Sigmoid colon (tissue), 6 donors: ENCODE measurements at regions not wholly inside any gene's neighbourhood (a gene's known extent, or its start where the extent isn't known, plus 50 kb on each side); places are given as distances from the start of the nearest gene placed in this dataset.

ENCODE experiments used
- DNase-seq: peaks from one replicate; pipeline ENCODE4 v3.0.0-alpha.2; 2019
- H3K27ac ChIP-seq, 4 donors: fragments of 200-600 bp; sonication (generic); one replicate each; pipeline ENCODE4 v1.5.1; 2016 to 2019; ENCODE audit warnings: mild to moderate bottlenecking in 1 of 4
- H3K27me3 ChIP-seq, 3 donors: fragments of 200-600 bp; sonication (generic); one replicate each; pipeline ENCODE4 v1.5.1; 2019; ENCODE audit warnings: mild to moderate bottlenecking in 1 of 3
- H3K36me3 ChIP-seq, 4 donors: fragments of 200-600 bp; sonication (generic); one replicate each; pipeline ENCODE4 v1.5.1; 2016 to 2019
- H3K4me1 ChIP-seq, 4 donors: fragments of 200-600 bp; sonication (generic); one replicate each; pipeline ENCODE4 v1.5.1; 2017 to 2019
- H3K4me3 ChIP-seq, 4 donors: fragments of 200-600 bp; sonication (generic); one replicate each; pipeline ENCODE4 v1.5.1; 2017 to 2019; ENCODE audit warnings: mild to moderate bottlenecking in 2 of 4, moderate library complexity in 1 of 4
- H3K9me3 ChIP-seq, 4 donors: fragments of 200-600 bp in 3 of 4; sonication (generic) in 3 of 4; one replicate each; pipeline versions ENCODE4 v1.5.1 to v1.6.1; 2013 to 2019
- CTCF ChIP-seq, 4 experiments: fragments of 450-650 bp in 3 of 4; fragments of 200-600 bp in 1 of 4; IDR thresholded peaks; one replicate each; pipeline ENCODE4 v1.5.1; 2016 to 2019; ENCODE audit warnings: antibody characterized with exemption in 4 of 4, mild to moderate bottlenecking in 3 of 4, moderate library complexity in 2 of 4
- EP300 ChIP-seq, 4 donors: sonication (generic); formaldehyde crosslinking; IDR thresholded peaks; one replicate each; pipeline ENCODE4 v1.6.1; 2017; ENCODE audit warnings: antibody characterized with exemption in 4 of 4
- POLR2A ChIP-seq, 2 donors: fragments of 450-650 bp; IDR thresholded peaks; one replicate each; pipeline ENCODE4 v1.6.1; 2016; ENCODE audit warnings: antibody characterized with exemption in 2 of 2, mild to moderate bottlenecking in 2 of 2, moderate library complexity in 2 of 2
- POLR2AphosphoS5 ChIP-seq, 4 donors: sonication (generic); formaldehyde crosslinking; IDR thresholded peaks; one replicate each; pipeline ENCODE4 v1.6.1; 2017; ENCODE audit warnings: antibody characterized with exemption in 4 of 4
- WGBS, 2 donors: extraction: QIAGEN DNeasy Blood & Tissue Kit; methylation state at CpG; one replicate each; pipeline ENCODE4 v1.1.7; 2013; 5-methylcytosine and 5-hydroxymethylcytosine counted together
- intact Hi-C: fragments of 100-400 bp; cut with DNase I; formaldehyde crosslinking; loops from one replicate; pipeline ENCODE4 v1.15.1; 2023
- donor health status: healthy with polysubstance abuse.
- donor health status: healthy.

DNA sequence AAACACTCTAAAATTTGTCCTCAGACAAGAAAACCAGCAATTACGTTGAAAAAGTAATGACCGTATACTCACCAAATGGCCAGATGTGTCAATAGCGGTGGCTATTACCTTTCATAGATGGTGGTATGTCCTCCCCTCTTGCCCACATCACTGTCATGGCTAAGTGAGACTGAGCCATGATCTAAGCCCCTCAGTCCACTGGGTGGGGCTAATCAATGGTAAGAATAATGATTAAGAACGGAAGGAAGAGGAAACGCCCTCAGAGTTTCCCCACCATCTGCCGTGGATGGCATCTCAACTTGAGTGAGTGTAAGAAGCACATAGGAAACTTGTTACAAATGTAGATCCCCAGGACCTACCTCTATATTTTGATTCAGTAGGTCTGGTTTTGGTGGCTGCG is 65.8 kb upstream of the EFEMP1 start:
- Histone ChIP-seq H3K4me3 (no peak overlapping the region), H3K4me1 (peaks cover 0 to 12% (median 2%) of the 10 kb centered on the region in 4 donors), H3K27ac (no peak overlapping the region), H3K27me3 (no peaks in the 10 kb centered on the region), H3K9me3 (no peaks in the 10 kb centered on the region), H3K36me3 (no peaks in the 10 kb centered on the region)
- no peak for DNase-seq
- intact Hi-C loops: no loop called here
- TF ChIP-seq POLR2AphosphoS5 (IDR thresholded peaks at IDR 0.05) (no peak), EP300 (IDR thresholded peaks at IDR 0.05) (no peak)
- WGBS, 2 donors: 91 to 94% methylated on average over 7 of the region's 7 CpGs

DNA sequence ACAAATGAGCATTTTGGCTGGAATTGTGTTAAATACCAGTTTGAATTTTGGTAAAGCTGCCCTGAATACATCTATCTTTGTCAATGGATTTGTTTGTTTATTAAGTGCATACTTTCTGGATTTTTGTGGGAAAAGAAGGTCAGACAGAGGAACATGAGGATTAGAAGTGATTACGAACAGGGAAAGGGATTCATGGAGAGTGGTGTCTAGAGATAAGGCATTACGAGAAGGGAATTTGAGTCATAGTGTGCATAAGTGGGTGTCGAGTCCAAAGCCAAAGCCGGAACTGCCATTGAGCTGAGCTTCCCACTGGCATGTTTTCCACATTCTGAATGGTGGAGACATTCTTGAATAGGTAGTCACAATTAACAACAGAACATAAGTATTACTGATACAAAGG is 68.9 kb upstream of the EFEMP1 start:
- intact Hi-C loops: no loop called here
- Histone ChIP-seq H3K4me1 (peaks cover 0 to 21% (median 2%) of the 10 kb centered on the region in 4 donors), H3K4me3 (no peak overlapping the region), H3K27ac (no peak overlapping the region), H3K9me3 (no peaks in the 10 kb centered on the region), H3K36me3 (no peaks in the 10 kb centered on the region), H3K27me3 (no peaks in the 10 kb centered on the region)
- TF ChIP-seq POLR2AphosphoS5 (IDR thresholded peaks at IDR 0.05): peak in 1 of 4 donors; percentile 40
- no peak for TF ChIP-seq CTCF (IDR thresholded peaks at IDR 0.05)
- TF ChIP-seq POLR2A (IDR thresholded peaks at IDR 0.05): no peak
- no peak for DNase-seq
- WGBS, 2 donors: 62 to 81% methylated on average over 4 of the region's 4 CpGs

GRCh38 chr2:55993685-55994084 is 70.1 kb upstream of the EFEMP1 start:
- no peak for DNase-seq
- intact Hi-C loops: no loop called here
- no peak overlapping the region for H3K27ac ChIP-seq
- H3K4me3 ChIP-seq: no peak overlapping the region
- no peak for TF ChIP-seq POLR2A (IDR thresholded peaks at IDR 0.05)
- no peak for TF ChIP-seq POLR2AphosphoS5 (IDR thresholded peaks at IDR 0.05)
- TF ChIP-seq CTCF (IDR thresholded peaks at IDR 0.05): no peak
- no peak for TF ChIP-seq EP300 (IDR thresholded peaks at IDR 0.05)
- H3K4me1 ChIP-seq: peaks cover 0 to 21% (median 2%) of the 10 kb centered on the region in 4 donors
- H3K36me3 ChIP-seq: no peaks in the 10 kb centered on the region
- no peaks in the 10 kb centered on the region for H3K27me3 ChIP-seq
- no peaks in the 10 kb centered on the region for H3K9me3 ChIP-seq
- WGBS, 2 donors: 90 to 94% methylated on average over 4 of the region's 4 CpGs

DNA sequence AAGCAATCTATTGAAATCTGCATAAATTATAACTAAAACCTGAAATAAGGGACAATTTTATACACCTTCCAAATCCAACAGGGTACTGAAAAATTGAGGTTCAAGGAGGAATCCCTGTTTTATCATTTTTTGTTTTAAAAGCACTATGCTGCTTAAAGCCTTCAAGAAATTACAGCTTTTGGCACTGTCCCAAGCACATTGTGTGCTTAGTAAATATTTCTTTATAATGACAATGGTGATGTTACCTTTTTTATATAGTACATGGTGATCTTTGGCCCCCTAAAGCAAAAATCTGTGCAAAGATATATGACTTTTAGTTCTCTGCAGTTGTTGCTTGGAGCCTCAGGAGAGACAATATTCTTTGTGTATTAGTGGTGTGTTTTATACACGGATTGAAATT is 71.6 kb upstream of the EFEMP1 start:
- Histone ChIP-seq H3K27ac (no peak overlapping the region), H3K4me3 (no peak overlapping the region), H3K9me3 (no peaks in the 10 kb centered on the region), H3K27me3 (no peaks in the 10 kb centered on the region), H3K36me3 (no peaks in the 10 kb centered on the region), H3K4me1 (peaks cover 0 to 21% (median 2%) of the 10 kb centered on the region in 4 donors)
- intact Hi-C loops: no loop called here
- no peak for TF ChIP-seq EP300 (IDR thresholded peaks at IDR 0.05)
- no peak for TF ChIP-seq POLR2AphosphoS5 (IDR thresholded peaks at IDR 0.05)
- no peak for TF ChIP-seq POLR2A (IDR thresholded peaks at IDR 0.05)
- TF ChIP-seq CTCF (IDR thresholded peaks at IDR 0.05): no peak
- no peak for DNase-seq
- WGBS, 2 donors: 22 to 65% methylated on average over 1 of the region's 1 CpG

GRCh38 chr2:55995902-55996301 is 72.3 kb upstream of the EFEMP1 start:
- Histone ChIP-seq H3K9me3 (no peaks in the 10 kb centered on the region), H3K27me3 (no peaks in the 10 kb centered on the region), H3K27ac (no peak overlapping the region), H3K4me3 (no peak overlapping the region), H3K4me1 (peaks cover 0 to 21% (median 4%) of the 10 kb centered on the region in 4 donors), H3K36me3 (no peaks in the 10 kb centered on the region)
- no peak for TF ChIP-seq CTCF (IDR thresholded peaks at IDR 0.05)
- TF ChIP-seq EP300 (IDR thresholded peaks at IDR 0.05): no peak
- no peak for TF ChIP-seq POLR2AphosphoS5 (IDR thresholded peaks at IDR 0.05)
- TF ChIP-seq POLR2A (IDR thresholded peaks at IDR 0.05): no peak
- intact Hi-C loops: no loop called here
- 77 to 81% methylated on average over 2 of the region's 2 CpGs for WGBS, 2 donors
- DNase-seq: no peak
